Karpas-422 (cell line): ENCODE measurements at regions not wholly inside any gene's neighbourhood (a gene's known extent, or its start where the extent isn't known, plus 50 kb on each side); places are given as distances from the start of the nearest gene placed in this dataset.
"Not testable (repeated sequence)": the region's sequence is repeated elsewhere in the genome, so short reads cannot be mapped to it uniquely, and the experiment has no call there.

Experiments
- DNase-seq: peaks from one replicate; pipeline ENCODE4 v3.0.0-alpha.2; 2015
- H2AFZ ChIP-seq: fragments of 200-600 bp; sonication (generic); 2 replicates; pipeline ENCODE4 v1.6.1; 2014; ENCODE audit warnings: antibody characterized with exemption, low read length, mixed read lengths
- H3K27ac ChIP-seq: fragments of 200-600 bp; sonication (generic); 2 replicates; pipeline ENCODE4 v1.5.1; 2014; ENCODE audit warnings: mild to moderate bottlenecking, low read length, moderate library complexity
- H3K27me3 ChIP-seq: fragments of 200-600 bp; sonication (generic); 2 replicates; pipeline ENCODE4 v1.6.1; 2014; ENCODE audit warnings: low read length, mixed read lengths
- H3K36me3 ChIP-seq: fragments of 200-600 bp; sonication (generic); 2 replicates; pipeline ENCODE4 v1.6.1; 2014; ENCODE audit warnings: low read length, mixed read lengths; ENCODE audit not compliant: insufficient read depth
- H3K4me1 ChIP-seq: fragments of 200-600 bp; sonication (generic); 2 replicates; pipeline ENCODE4 v1.6.1; 2014; ENCODE audit warnings: mild to moderate bottlenecking, low read length, mixed read lengths
- H3K4me2 ChIP-seq: fragments of 200-600 bp; sonication (generic); 2 replicates; pipeline ENCODE4 v1.6.1; 2014; ENCODE audit warnings: low read length, low read depth, mild to moderate bottlenecking; ENCODE audit not compliant: poor library complexity, severe bottlenecking
- H3K4me3 ChIP-seq: fragments of 200-600 bp; sonication (generic); 2 replicates; pipeline ENCODE4 v1.5.1; 2014; ENCODE audit warnings: mild to moderate bottlenecking, antibody characterized with exemption, low read length, mixed read lengths
- H3K79me2 ChIP-seq: fragments of 200-600 bp; sonication (generic); 2 replicates; pipeline ENCODE4 v1.6.1; 2014; ENCODE audit warnings: mild to moderate bottlenecking, low read length, mixed read lengths
- H3K9ac ChIP-seq: fragments of 200-600 bp; sonication (generic); 2 replicates; pipeline ENCODE4 v1.6.0; 2014; ENCODE audit warnings: low read length
- H3K9me2 ChIP-seq: fragments of 200-600 bp; sonication (generic), shearing (Covaris generic); replicated peaks from 2 replicates; pipeline ENCODE4 v1.6.0; 2014; ENCODE audit warnings: mild to moderate bottlenecking, low read length, moderate library complexity; ENCODE audit not compliant: insufficient read depth
- H3K9me3 ChIP-seq: fragments of 300-700, 200-600 bp; sonication (generic); 2 replicates; pipeline ENCODE4 v1.6.1; 2014; ENCODE audit warnings: low read length, mixed read lengths
- H4K20me1 ChIP-seq: fragments of 200-600 bp; sonication (generic); 2 replicates; pipeline ENCODE4 v1.6.1; 2014; ENCODE audit warnings: mild to moderate bottlenecking, antibody characterized with exemption, low read length, low read depth; ENCODE audit not compliant: insufficient read depth

- Histone ChIP-seq H3K79me2 (no peaks in the 10 kb centered on the region), H4K20me1 (no peaks in the 10 kb centered on the region), H3K4me2 (no peak overlapping the region), H3K27ac (no peak overlapping the region), H3K9me3 (no peaks in the 10 kb centered on the region), H3K27me3 (no peaks in the 10 kb centered on the region), H3K9ac (no peak overlapping the region), H3K9me2 (no peaks in the 10 kb centered on the region), H3K36me3 (no peaks in the 10 kb centered on the region), H2AFZ (no peak overlapping the region), H3K4me1 (no peaks in the 10 kb centered on the region), H3K4me3 (no peak overlapping the region)
- DNase-seq: no peak
Measured at GRCh38 chr9:104304925-104305324, 199.1 kb upstream of the OR13F1 start.

- no peak for DNase-seq
- Histone ChIP-seq H3K27ac (no peak overlapping the region), H3K9me2 (no peaks in the 10 kb centered on the region), H3K9ac (no peak overlapping the region), H4K20me1 (no peaks in the 10 kb centered on the region), H3K36me3 (no peaks in the 10 kb centered on the region), H2AFZ (no peak overlapping the region), H3K4me2 (no peak overlapping the region), H3K4me3 (no peak overlapping the region), H3K4me1 (no peaks in the 10 kb centered on the region), H3K9me3 (no peaks in the 10 kb centered on the region), H3K27me3 (no peaks in the 10 kb centered on the region), H3K79me2 (no peaks in the 10 kb centered on the region)
Measured at GRCh38 chr9:104313396-104314110, 190.5 kb upstream of the OR13F1 start.

- H3K9ac ChIP-seq: not testable (repeated sequence)
Measured at GRCh38 chr9:104316201-104317009, 187.7 kb upstream of the OR13F1 start.

GRCh38 chr9:104319198-104319597, 184.9 kb upstream of the OR13F1 start:
- no peak overlapping the region for H3K4me2 ChIP-seq
- DNase-seq: no peak
- H3K4me3 ChIP-seq: no peak overlapping the region
- no peaks in the 10 kb centered on the region for H3K9me2 ChIP-seq
- no peak overlapping the region for H2AFZ ChIP-seq
- H3K9ac ChIP-seq: no peak overlapping the region
- H3K4me1 ChIP-seq: no peaks in the 10 kb centered on the region
- H3K9me3 ChIP-seq: no peaks in the 10 kb centered on the region
- no peaks in the 10 kb centered on the region for H4K20me1 ChIP-seq
- H3K36me3 ChIP-seq: no peaks in the 10 kb centered on the region
- H3K27me3 ChIP-seq: no peaks in the 10 kb centered on the region
- no peak overlapping the region for H3K27ac ChIP-seq
- H3K79me2 ChIP-seq: no peaks in the 10 kb centered on the region

More at GRCh38 chr9:104316201-104317009, 187.7 kb upstream of the OR13F1 start:
- H3K79me2 ChIP-seq, H3K4me2 ChIP-seq, DNase-seq, H3K4me1 ChIP-seq, H3K27ac ChIP-seq, H3K4me3 ChIP-seq, H2AFZ ChIP-seq, H3K36me3 ChIP-seq, H3K27me3 ChIP-seq, H3K9me3 ChIP-seq, H3K9me2 ChIP-seq, H4K20me1 ChIP-seq: not testable (repeated sequence)

- no peak for DNase-seq
- Histone ChIP-seq H3K4me2 (no peak overlapping the region), H3K9me3 (no peaks in the 10 kb centered on the region), H3K4me3 (no peak overlapping the region), H3K79me2 (no peaks in the 10 kb centered on the region), H3K9ac (no peak overlapping the region), H3K4me1 (no peaks in the 10 kb centered on the region), H3K27me3 (no peaks in the 10 kb centered on the region), H3K27ac (no peak overlapping the region), H2AFZ (no peak overlapping the region), H3K36me3 (no peaks in the 10 kb centered on the region), H3K9me2 (no peaks in the 10 kb centered on the region), H4K20me1 (no peaks in the 10 kb centered on the region)
Measured at GRCh38 chr9:104319685-104320084, 184.4 kb upstream of the OR13F1 start.

- DNase-seq: no peak
- no peak overlapping the region for H2AFZ ChIP-seq
- no peaks in the 10 kb centered on the region; the same call in 1 of the 2 replicates for H3K9me2 ChIP-seq
- H3K4me3 ChIP-seq: no peak overlapping the region
- no peak overlapping the region for H3K4me2 ChIP-seq
- H3K27ac ChIP-seq: no peak overlapping the region
- no peaks in the 10 kb centered on the region for H3K4me1 ChIP-seq
- no peaks in the 10 kb centered on the region for H3K9me3 ChIP-seq
- H4K20me1 ChIP-seq: no peaks in the 10 kb centered on the region
- H3K9ac ChIP-seq: no peak overlapping the region
- H3K36me3 ChIP-seq: no peaks in the 10 kb centered on the region
- H3K27me3 ChIP-seq: no peaks in the 10 kb centered on the region
- no peaks in the 10 kb centered on the region for H3K79me2 ChIP-seq
Measured at GRCh38 chr9:104322596-104322995, 181.5 kb upstream of the OR13F1 start.

GRCh38 chr9:104323967-104324694, 179.9 kb upstream of the OR13F1 start:
- not testable (repeated sequence) for H3K9me2 ChIP-seq, H3K27me3 ChIP-seq, H4K20me1 ChIP-seq, DNase-seq, H3K9me3 ChIP-seq, H3K27ac ChIP-seq, H3K4me1 ChIP-seq, H3K79me2 ChIP-seq, H3K4me3 ChIP-seq, H2AFZ ChIP-seq, H3K4me2 ChIP-seq, H3K9ac ChIP-seq, H3K36me3 ChIP-seq

- H3K4me1 ChIP-seq: no peaks in the 10 kb centered on the region
- H3K27ac ChIP-seq: no peak overlapping the region
- no peak overlapping the region for H3K4me3 ChIP-seq
- H3K36me3 ChIP-seq: no peaks in the 10 kb centered on the region
- no peaks in the 10 kb centered on the region for H3K9me3 ChIP-seq
- no peak overlapping the region for H3K9ac ChIP-seq
- no peaks in the 10 kb centered on the region for H4K20me1 ChIP-seq
- H3K79me2 ChIP-seq: no peaks in the 10 kb centered on the region
- H3K9me2 ChIP-seq: no peaks in the 10 kb centered on the region; the same call in 1 of the 2 replicates
- no peak overlapping the region for H2AFZ ChIP-seq
- no peak for DNase-seq
- no peaks in the 10 kb centered on the region for H3K27me3 ChIP-seq
- H3K4me2 ChIP-seq: no peak overlapping the region
Measured at GRCh38 chr9:104326912-104327311, 177.2 kb upstream of the OR13F1 start.
